OCI-LY3 (cell line): ENCODE measurements at regions not wholly inside any gene's neighbourhood (a gene's known extent, or its start where the extent isn't known, plus 50 kb on each side); places are given as distances from the start of the nearest gene placed in this dataset.

Experiments
- H2AFZ ChIP-seq: fragments of 200-600, 300-600 bp; shearing (Covaris generic); 2 replicates; pipeline ENCODE4 v1.6.0; 2014; ENCODE audit warnings: antibody characterized with exemption, low read depth, low read length
- H3K27ac ChIP-seq: fragments of 200-600, 300-600 bp; sonication (generic); 2 replicates; pipeline ENCODE4 v1.5.1; 2014; ENCODE audit warnings: mild to moderate bottlenecking, low read length, moderate library complexity, mixed read lengths
- H3K27me3 ChIP-seq: fragments of 200-600, 300-600 bp; sonication (generic); 2 replicates; pipeline ENCODE4 v1.6.1; 2014; ENCODE audit warnings: low read depth, low read length, mixed read lengths
- H3K36me3 ChIP-seq: fragments of 200-600, 300-600 bp; sonication (generic); replicated peaks from 2 replicates; pipeline ENCODE3; 2014; ENCODE audit warnings: low read depth, low read length, mixed read lengths
- H3K4me1 ChIP-seq: fragments of 300-600, 200-600 bp; sonication (generic); 2 replicates; pipeline ENCODE4 v1.6.1; 2014; ENCODE audit warnings: low read length, mixed read lengths
- H3K4me2 ChIP-seq: fragments of 200-600, 300-600 bp; sonication (generic); 2 replicates; pipeline ENCODE4 v1.6.1; 2014; ENCODE audit warnings: low read length, mixed read lengths
- H3K4me3 ChIP-seq: fragments of 300-600, 200-600 bp; sonication (generic); 2 replicates; pipeline ENCODE4 v1.5.1; 2014; ENCODE audit warnings: antibody characterized with exemption, mild to moderate bottlenecking, low read length, moderate library complexity
- H3K79me2 ChIP-seq: fragments of 300-600, 200-600 bp; shearing (Covaris generic); 2 replicates; pipeline ENCODE4 v1.6.1; 2014; ENCODE audit warnings: mild to moderate bottlenecking, low read length, mixed read lengths
- H3K9ac ChIP-seq: fragments of 300-600, 200-600 bp; shearing (Covaris generic); 2 replicates; pipeline ENCODE4 v1.6.0; 2014; ENCODE audit warnings: mild to moderate bottlenecking, low read length, moderate library complexity
- H3K9me3 ChIP-seq: fragments of 200-600, 300-600 bp; shearing (Covaris generic); 2 replicates; pipeline ENCODE4 v1.6.1; 2014; ENCODE audit warnings: low read length, mixed read lengths; ENCODE audit not compliant: insufficient read depth
- H4K20me1 ChIP-seq: fragments of 200-600, 300-600 bp; sonication (generic); 2 replicates; pipeline ENCODE4 v1.6.1; 2016; ENCODE audit warnings: low read length, mixed read lengths; ENCODE audit not compliant: insufficient read depth
- EZH2phosphoT487 ChIP-seq: fragments of 200-600 bp; shearing (Covaris generic); IDR thresholded peaks from 2 replicates; pipeline ENCODE4 v1.6.1; 2018; ENCODE audit warnings: antibody characterized with exemption, mixed run types, low read depth
- TF ChIP-seq, protein P1 (sequence below): fragments of 200-600, 300-600 bp; sonication (generic); IDR thresholded peaks from 2 replicates; pipeline ENCODE4 v1.5.1; 2014; ENCODE audit warnings: antibody characterized with exemption, low read length, low read depth

DNA sequence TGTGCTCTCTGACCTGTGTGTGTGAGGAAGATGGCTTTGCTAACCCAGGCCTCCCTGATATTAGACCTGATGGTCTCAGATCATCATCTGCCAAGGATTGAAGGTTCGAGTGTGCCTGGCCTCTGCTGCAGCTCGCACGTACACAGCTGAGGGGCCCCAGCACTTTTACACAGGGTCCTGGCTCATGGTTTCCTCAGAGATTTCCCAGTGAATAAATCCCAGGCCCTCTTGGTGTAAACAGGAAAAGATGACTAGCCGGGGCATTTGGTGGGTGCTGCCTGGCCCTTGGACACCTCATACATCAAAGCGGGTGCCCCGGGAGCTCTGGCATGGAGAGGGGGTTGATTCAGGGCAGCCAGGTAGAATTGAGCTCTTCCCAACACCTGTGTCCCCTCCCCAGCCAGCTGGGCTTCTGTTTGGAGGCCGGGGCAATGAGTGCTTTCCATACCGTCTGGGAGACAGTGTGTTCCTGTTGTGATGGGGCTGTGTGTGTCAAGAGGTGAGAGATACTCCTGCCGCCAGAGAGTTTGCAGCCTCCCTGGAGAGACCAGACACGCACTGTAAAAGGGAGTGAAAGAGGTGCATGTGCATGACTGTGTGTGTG is 72.5 kb upstream of the TLE3 start:
- Histone ChIP-seq H3K79me2 (no peaks in the 10 kb centered on the region), H3K36me3 (no peaks in the 10 kb centered on the region), H3K9ac (no peak overlapping the region), H3K27ac (no peak overlapping the region), H3K4me2 (no peak overlapping the region), H3K4me1 (peaks cover 18% of the 10 kb centered on the region), H3K27me3 (no peaks in the 10 kb centered on the region), H4K20me1 (no peaks in the 10 kb centered on the region), H3K9me3 (no peaks in the 10 kb centered on the region), H3K4me3 (no peak overlapping the region), H2AFZ (no peak overlapping the region)
- TF ChIP-seq, protein P1, sequence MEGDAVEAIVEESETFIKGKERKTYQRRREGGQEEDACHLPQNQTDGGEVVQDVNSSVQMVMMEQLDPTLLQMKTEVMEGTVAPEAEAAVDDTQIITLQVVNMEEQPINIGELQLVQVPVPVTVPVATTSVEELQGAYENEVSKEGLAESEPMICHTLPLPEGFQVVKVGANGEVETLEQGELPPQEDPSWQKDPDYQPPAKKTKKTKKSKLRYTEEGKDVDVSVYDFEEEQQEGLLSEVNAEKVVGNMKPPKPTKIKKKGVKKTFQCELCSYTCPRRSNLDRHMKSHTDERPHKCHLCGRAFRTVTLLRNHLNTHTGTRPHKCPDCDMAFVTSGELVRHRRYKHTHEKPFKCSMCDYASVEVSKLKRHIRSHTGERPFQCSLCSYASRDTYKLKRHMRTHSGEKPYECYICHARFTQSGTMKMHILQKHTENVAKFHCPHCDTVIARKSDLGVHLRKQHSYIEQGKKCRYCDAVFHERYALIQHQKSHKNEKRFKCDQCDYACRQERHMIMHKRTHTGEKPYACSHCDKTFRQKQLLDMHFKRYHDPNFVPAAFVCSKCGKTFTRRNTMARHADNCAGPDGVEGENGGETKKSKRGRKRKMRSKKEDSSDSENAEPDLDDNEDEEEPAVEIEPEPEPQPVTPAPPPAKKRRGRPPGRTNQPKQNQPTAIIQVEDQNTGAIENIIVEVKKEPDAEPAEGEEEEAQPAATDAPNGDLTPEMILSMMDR: no peak

DNA sequence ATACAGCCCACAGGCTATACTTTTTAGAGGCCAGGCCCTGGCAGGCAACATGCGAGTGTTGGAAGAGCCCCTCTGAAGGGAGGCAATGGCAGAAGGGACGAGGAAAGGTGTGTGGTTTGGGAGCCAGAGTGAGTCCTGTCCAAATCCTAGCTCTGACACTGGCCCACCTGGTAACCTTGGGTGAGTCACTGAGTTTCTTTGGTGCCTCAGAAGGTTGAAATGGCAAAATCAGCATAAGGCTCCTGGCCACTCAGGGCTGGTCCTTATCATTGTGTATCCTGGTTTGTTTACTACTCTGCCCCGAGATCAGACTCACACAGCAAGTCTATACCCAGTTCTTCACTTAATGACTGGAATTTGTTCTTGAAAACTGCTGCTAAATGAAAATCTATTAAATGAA is 71.4 kb upstream of the TLE3 start:
- no peak for TF ChIP-seq EZH2phosphoT487
- TF ChIP-seq, protein P1: no peak
- Histone ChIP-seq H3K27ac (no peak overlapping the region), H3K36me3 (no peaks in the 10 kb centered on the region), H3K9ac (no peak overlapping the region), H3K79me2 (no peaks in the 10 kb centered on the region), H3K4me3 (no peak overlapping the region), H3K9me3 (no peaks in the 10 kb centered on the region), H4K20me1 (no peaks in the 10 kb centered on the region), H2AFZ (no peak overlapping the region), H3K27me3 (0 out of 2 replicates have a peak, but pooled peaks cover under 1% of the 10 kb centered on the region), H3K4me2 (no peak overlapping the region), H3K4me1 (peaks cover 18% of the 10 kb centered on the region)

DNA sequence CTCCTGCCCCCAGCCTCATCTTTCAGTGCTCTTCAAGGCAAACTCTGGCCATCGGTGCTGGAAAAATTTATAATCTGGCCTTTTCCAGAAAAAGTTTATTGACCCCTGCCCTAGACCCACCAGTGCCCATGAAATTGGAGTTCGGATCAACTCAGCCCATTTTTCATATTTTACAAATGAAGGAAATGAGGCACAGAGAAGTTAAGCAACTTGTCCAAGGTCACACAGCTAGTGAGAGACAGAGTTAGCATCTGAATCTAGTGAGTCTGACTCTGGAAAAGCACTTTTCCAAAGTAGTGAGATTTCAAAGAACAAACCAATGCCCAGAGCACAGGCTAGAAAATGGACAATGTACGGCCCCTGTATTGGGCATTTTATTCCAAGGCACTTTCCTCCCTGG is 69.4 kb upstream of the TLE3 start:
- no peak overlapping the region for H3K9ac ChIP-seq
- H4K20me1 ChIP-seq: no peaks in the 10 kb centered on the region
- H3K4me1 ChIP-seq: 0 out of 2 replicates have a peak, but pooled peaks cover 2% of the 10 kb centered on the region
- H3K4me3 ChIP-seq: no peak overlapping the region
- H3K9me3 ChIP-seq: no peaks in the 10 kb centered on the region
- no peak overlapping the region for H3K27ac ChIP-seq
- H3K27me3 ChIP-seq: 0 out of 2 replicates have a peak, but pooled peaks cover 3% of the 10 kb centered on the region
- no peaks in the 10 kb centered on the region for H3K36me3 ChIP-seq
- no peaks in the 10 kb centered on the region for H3K79me2 ChIP-seq
- H2AFZ ChIP-seq: no peak overlapping the region
- TF ChIP-seq, protein P1: no peak
- no peak for TF ChIP-seq EZH2phosphoT487
- H3K4me2 ChIP-seq: no peak overlapping the region

DNA sequence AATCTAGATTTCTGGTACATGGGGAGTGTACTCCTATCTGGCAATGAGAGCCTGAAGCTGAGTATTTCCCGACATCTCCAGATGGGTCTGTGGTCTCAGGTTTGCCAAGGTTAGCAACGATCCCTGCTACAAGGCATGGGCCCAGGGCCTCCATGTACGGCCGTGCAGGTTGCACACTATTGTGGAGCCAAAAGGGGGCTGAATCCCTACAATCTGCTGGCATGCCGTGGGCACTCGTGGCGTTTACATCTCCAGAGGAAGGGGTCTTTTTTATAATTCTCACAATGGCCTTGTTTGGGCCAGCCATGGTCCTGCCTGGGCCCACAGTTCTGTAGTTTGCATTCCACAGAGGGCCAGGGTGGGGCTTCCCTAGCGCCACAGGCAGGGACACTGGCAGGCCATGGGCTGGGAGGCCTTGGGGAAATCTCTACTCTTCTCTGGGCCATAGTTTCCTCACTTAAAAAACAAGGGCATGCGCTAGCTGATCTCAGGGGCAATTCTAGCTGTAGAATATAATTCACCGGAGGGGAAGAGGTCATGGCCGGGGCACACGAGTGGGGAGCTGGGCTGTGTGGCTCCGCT is 68.9 kb upstream of the TLE3 start:
- H3K4me2 ChIP-seq: no peak overlapping the region
- no peak overlapping the region for H3K27ac ChIP-seq

More for the DNA sequence above, 68.9 kb upstream of the TLE3 start:
- no peaks in the 10 kb centered on the region for H3K9me3 ChIP-seq
- H3K79me2 ChIP-seq: no peaks in the 10 kb centered on the region
- H3K27me3 ChIP-seq: 0 out of 2 replicates have a peak, but pooled peaks cover 3% of the 10 kb centered on the region
- no peak for TF ChIP-seq EZH2phosphoT487
- TF ChIP-seq, protein P1: no peak
- no peak overlapping the region for H2AFZ ChIP-seq
- no peaks in the 10 kb centered on the region for H4K20me1 ChIP-seq
- no peak overlapping the region for H3K4me3 ChIP-seq
- no peak overlapping the region for H3K9ac ChIP-seq
- no peaks in the 10 kb centered on the region for H3K4me1 ChIP-seq
- no peaks in the 10 kb centered on the region for H3K36me3 ChIP-seq
